ENCODE measurements at regions not wholly inside any gene's neighbourhood (a gene's known extent, or its start where the extent isn't known, plus 50 kb on each side); places are given as distances from the start of the nearest gene placed in this dataset.

- Histone ChIP-seq H3K36me3 (no peaks in the 10 kb centered on the region), H3K27ac (peak overlapping the region; percentile 82 to 93), H3K4me1 (peaks cover 0 to 70% of the 10 kb centered on the region in 2 donors), H3K9me3 (no peaks in the 10 kb centered on the region), H3K4me3 (no peak overlapping the region), H3K27me3 (no peaks in the 10 kb centered on the region)
- no peak for DNase-seq (ENCODE audit: low spot score)
- no peak for TF ChIP-seq CTCF (IDR thresholded peaks at IDR 0.05)
These were observed 83.5 kb downstream of the C9orf152 start for GRCh38 chr9:110124439-110124838.

GRCh38 chr9:110125207-110125751 lies 82.7 kb downstream of the C9orf152 start:
- peak overlapping the region; percentile 82 to 93 for H3K27ac ChIP-seq
- peaks cover 0 to 79% of the 10 kb centered on the region in 2 donors for H3K4me1 ChIP-seq
- peak overlapping the region; percentile 35 to 39 for H3K4me3 ChIP-seq
- no peaks in the 10 kb centered on the region for H3K9me3 ChIP-seq
- no peaks in the 10 kb centered on the region for H3K36me3 ChIP-seq
- DNase-seq (ENCODE audit: low spot score), result peak; percentile 96
- TF ChIP-seq CTCF (IDR thresholded peaks at IDR 0.05), result no peak
- H3K27me3 ChIP-seq, result no peaks in the 10 kb centered on the region

- peak overlapping the region; percentile 35 to 39 for H3K4me3 ChIP-seq
- H3K9me3 ChIP-seq, result no peaks in the 10 kb centered on the region
- H3K27ac ChIP-seq, result peak overlapping the region; percentile 82 to 93
- no peaks in the 10 kb centered on the region for H3K36me3 ChIP-seq
- no peaks in the 10 kb centered on the region for H3K27me3 ChIP-seq
- H3K4me1 ChIP-seq, result peaks cover 0 to 85% of the 10 kb centered on the region in 2 donors
- TF ChIP-seq CTCF (IDR thresholded peaks at IDR 0.05), result no peak
- DNase-seq (ENCODE audit: low spot score), result no peak
These were observed 82.1 kb downstream of the C9orf152 start for GRCh38 chr9:110125763-110126351.

- no peak for DNase-seq (ENCODE audit: low spot score)
- TF ChIP-seq CTCF (IDR thresholded peaks at IDR 0.05), result no peak
- peak overlapping the region; percentile 35 to 39 for H3K4me3 ChIP-seq
- H3K27me3 ChIP-seq, result no peaks in the 10 kb centered on the region
- no peaks in the 10 kb centered on the region for H3K9me3 ChIP-seq
- peaks cover 0 to 91% of the 10 kb centered on the region in 2 donors for H3K4me1 ChIP-seq
- H3K27ac ChIP-seq, result peak overlapping the region; percentile 82 to 93
- no peaks in the 10 kb centered on the region for H3K36me3 ChIP-seq
These were observed 81.4 kb downstream of the C9orf152 start for GRCh38 chr9:110126499-110126941.

- no peaks in the 10 kb centered on the region for H3K27me3 ChIP-seq
- H3K27ac ChIP-seq, result peak overlapping the region; percentile 82 to 93
- no peaks in the 10 kb centered on the region for H3K9me3 ChIP-seq
- peak overlapping the region; percentile 35 to 39 for H3K4me3 ChIP-seq
- H3K4me1 ChIP-seq, result peaks cover 0 to 94% of the 10 kb centered on the region in 2 donors
- no peaks in the 10 kb centered on the region for H3K36me3 ChIP-seq
- peak in 1 of 2 donors; percentile 12 for TF ChIP-seq CTCF (IDR thresholded peaks at IDR 0.05)
- DNase-seq (ENCODE audit: low spot score), result peak; percentile 78
These were observed 80.7 kb downstream of the C9orf152 start for GRCh38 chr9:110126986-110127864.
